ENCODE measurements at regions not wholly inside any gene's neighbourhood (a gene's known extent, or its start where the extent isn't known, plus 50 kb on each side); places are given as distances from the start of the nearest gene placed in this dataset.

- TF ChIP-seq CTCF (IDR thresholded peaks at IDR 0.05) (no peak), POLR2A (IDR thresholded peaks at IDR 0.05) (no peak)
Measured at GRCh38 chr7:152527610-152528032, 91.8 kb upstream of the KMT2C start.
